IPS-NIHi7 (cell line): ENCODE measurements at regions not wholly inside any gene's neighbourhood (a gene's known extent, or its start where the extent isn't known, plus 50 kb on each side); places are given as distances from the start of the nearest gene placed in this dataset.
A peak's percentile ranks its signal among the peaks of the same experiment; 100 is the strongest.
"Not testable (repeated sequence)": the region's sequence is repeated elsewhere in the genome, so short reads cannot be mapped to it uniquely, and the experiment has no call there.

ENCODE experiments used
- DNase-seq: peaks from one replicate; pipeline ENCODE4 v3.0.0; 2012; ENCODE audit warnings: mixed read lengths; ENCODE audit errors: extremely low spot score

GRCh38 chr1:112099979-112100378 lies 110.5 kb upstream of the KCND3 start:
- DNase-seq, result no peak

GRCh38 chr1:112105557-112105956 lies 116.1 kb upstream of the KCND3 start:
- no peak for DNase-seq

GRCh38 chr1:112110031-112110430 lies 120.6 kb upstream of the KCND3 start:
- no peak for DNase-seq

GRCh38 chr1:112111734-112112133 lies 122.3 kb upstream of the KCND3 start:
- no peak for DNase-seq

GRCh38 chr1:112114540-112114939 lies 125.1 kb upstream of the KCND3 start:
- DNase-seq, result no peak

GRCh38 chr1:112126598-112126997 lies 137.1 kb upstream of the KCND3 start:
- no peak for DNase-seq

- not testable (repeated sequence) for DNase-seq
Measured at GRCh38 chr1:112127606-112128005, 138.1 kb upstream of the KCND3 start.

- no peak for DNase-seq
Measured at GRCh38 chr1:112133487-112133886, 144.0 kb upstream of the KCND3 start.

- DNase-seq, result no peak
Measured at GRCh38 chr1:112140743-112141142, 151.3 kb upstream of the KCND3 start.

GRCh38 chr1:112141301-112141700 lies 151.8 kb upstream of the KCND3 start:
- no peak for DNase-seq

- no peak for DNase-seq
Measured at GRCh38 chr1:112141923-112142322, 152.5 kb upstream of the KCND3 start.

- DNase-seq, result no peak
Measured at GRCh38 chr1:112143871-112144441, 154.5 kb upstream of the KCND3 start.

GRCh38 chr1:112144733-112145426 lies 155.4 kb upstream of the KCND3 start:
- peak; percentile 1 for DNase-seq

- no peak for DNase-seq
Measured at GRCh38 chr1:112146201-112146715, 156.8 kb upstream of the KCND3 start.

- not testable (repeated sequence) for DNase-seq
Measured at GRCh38 chr1:112160214-112160613, 170.7 kb upstream of the KCND3 start.

- peak; percentile 49 for DNase-seq
Measured at GRCh38 chr1:112165375-112165774, 175.9 kb upstream of the KCND3 start.

GRCh38 chr1:112169517-112169916 lies 180.0 kb upstream of the KCND3 start:
- no peak for DNase-seq

GRCh38 chr1:112172294-112172882 lies 182.9 kb upstream of the KCND3 start:
- peak; percentile 78 for DNase-seq

GRCh38 chr1:112177314-112177713 lies 187.8 kb upstream of the KCND3 start:
- DNase-seq, result no peak

- no peak for DNase-seq
Measured at GRCh38 chr1:112188611-112189010, 199.1 kb upstream of the KCND3 start.

GRCh38 chr1:112196008-112196588 lies 199.9 kb upstream of the CTTNBP2NL start:
- DNase-seq, result no peak

- no peak for DNase-seq
Measured at GRCh38 chr1:112196731-112197130, 199.3 kb upstream of the CTTNBP2NL start.

- DNase-seq, result no peak
Measured at GRCh38 chr1:112209493-112209892, 186.5 kb upstream of the CTTNBP2NL start.
